Cerebellar cortex (tissue), 1 donor: ENCODE measurements at regions not wholly inside any gene's neighbourhood (a gene's known extent, or its start where the extent isn't known, plus 50 kb on each side); places are given as distances from the start of the nearest gene placed in this dataset.

Experiments used
- DNase-seq: peaks from one replicate; pipeline ENCODE4 v3.0.0-alpha.2; 2015; ENCODE audit warnings: low spot score

DNA sequence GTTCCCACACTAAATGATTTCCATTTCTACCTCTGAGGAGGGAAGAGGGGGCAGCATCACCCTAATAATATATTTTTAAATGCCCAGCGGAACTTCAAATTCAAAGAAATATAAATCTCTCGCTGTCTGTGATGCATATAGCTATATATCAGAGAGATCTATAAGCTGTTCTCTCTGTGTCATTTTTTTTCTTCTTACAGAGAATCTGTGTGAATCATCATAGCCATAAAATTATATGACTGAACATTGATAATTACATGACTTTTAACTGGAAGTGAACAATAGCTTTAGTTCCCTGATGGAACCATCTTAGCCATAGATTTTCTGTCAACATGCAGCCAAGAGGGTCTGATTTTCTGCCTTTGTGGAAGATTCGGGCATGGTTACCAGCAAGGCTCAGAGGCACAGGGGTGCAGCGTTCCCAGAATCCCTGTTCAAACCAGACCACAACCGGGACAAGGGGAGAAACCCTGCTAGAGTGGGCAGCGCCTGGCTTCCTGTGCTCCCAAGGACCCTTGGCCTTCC, 93.7 kb upstream of the OSMR start:
- DNase-seq = no peak

GRCh38 chr5:38752622-38753021, 93.2 kb upstream of the OSMR start:
- DNase-seq = no peak

GRCh38 chr5:38753141-38753540, 92.7 kb upstream of the OSMR start:
- DNase-seq = no peak

DNA sequence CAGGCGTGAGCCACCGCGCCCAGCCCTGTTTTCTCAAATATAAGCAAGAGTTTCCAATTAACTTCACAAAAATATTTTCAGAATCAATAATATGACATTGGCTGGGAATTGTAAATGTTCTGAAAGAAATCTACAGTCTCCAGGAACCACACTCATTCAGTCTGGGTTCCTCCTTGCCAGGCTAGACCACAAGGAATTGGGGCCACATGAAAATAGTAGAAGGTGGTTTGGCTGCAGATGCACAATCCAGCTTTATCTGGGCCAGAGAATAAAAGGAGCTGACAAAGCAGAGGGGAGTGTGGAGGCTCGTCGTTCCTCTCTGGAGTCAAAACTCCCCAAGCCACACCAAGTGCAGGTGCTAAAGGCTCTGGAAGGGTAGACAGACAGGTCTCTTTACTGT, 92.0 kb upstream of the OSMR start:
- no peak for DNase-seq

DNA sequence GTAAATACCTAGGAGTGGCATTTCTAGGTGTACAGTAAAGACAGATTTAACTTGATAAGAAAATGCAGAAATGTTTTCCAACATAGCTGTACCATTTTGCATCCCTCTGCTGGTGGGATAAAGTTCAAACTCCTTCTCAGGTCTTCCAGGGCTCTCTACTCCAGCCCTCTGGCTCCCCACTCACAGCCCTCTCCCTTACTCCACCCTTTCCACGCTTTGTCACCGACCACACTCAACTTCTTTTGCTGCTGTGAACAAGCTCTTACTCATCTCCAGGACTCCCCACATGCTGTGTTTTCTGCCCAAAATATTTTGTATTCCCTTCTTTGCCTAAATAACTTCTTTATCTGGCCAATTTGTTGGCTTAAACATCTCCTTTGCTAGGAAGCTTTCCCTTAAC, 90.6 kb upstream of the OSMR start:
- no peak for DNase-seq

- no peak for DNase-seq
These were observed 89.7 kb upstream of the OSMR start for GRCh38 chr5:38756068-38756467.

- DNase-seq = no peak
These were observed 88.2 kb upstream of the OSMR start for GRCh38 chr5:38757451-38758245.

DNA sequence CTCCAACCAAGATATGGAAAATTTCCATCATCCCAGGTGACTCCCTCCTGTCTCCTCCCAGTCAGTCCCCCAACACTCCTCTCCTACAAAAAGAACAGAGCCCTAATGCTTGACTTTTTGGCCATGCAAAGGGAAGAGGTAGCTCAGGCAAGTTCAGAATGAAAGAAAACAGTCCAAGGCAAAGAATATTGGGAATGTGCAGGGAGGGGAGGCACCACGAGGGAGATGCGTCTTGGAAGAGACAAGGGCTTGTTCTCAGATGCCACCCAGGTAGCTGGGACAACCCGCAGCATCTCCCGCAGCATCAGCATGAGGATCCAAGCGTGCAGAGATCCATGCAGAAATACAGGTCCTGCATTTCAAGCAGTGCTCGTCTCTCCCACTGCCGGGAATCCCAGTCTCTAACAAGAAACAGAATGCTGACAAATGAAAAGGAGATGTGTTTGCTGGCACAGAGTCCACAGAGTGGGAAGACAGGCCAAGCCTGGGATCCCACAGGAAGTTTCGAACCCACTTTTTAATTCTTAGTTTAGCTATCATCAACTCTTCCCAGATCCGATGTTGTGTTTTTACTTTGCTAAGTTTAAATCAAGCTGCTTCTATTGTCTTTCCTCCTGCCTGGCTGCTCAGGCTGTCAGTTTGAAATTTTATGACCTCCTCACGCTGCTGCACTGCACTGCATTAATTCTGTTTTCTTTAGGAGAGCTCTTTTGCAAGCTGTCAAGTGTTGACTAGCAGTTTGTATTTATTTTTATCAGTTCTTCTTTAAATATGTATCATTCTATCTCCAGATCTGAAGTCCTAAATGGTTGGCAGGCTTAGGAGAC, 86.8 kb upstream of the OSMR start:
- DNase-seq = no peak

DNA sequence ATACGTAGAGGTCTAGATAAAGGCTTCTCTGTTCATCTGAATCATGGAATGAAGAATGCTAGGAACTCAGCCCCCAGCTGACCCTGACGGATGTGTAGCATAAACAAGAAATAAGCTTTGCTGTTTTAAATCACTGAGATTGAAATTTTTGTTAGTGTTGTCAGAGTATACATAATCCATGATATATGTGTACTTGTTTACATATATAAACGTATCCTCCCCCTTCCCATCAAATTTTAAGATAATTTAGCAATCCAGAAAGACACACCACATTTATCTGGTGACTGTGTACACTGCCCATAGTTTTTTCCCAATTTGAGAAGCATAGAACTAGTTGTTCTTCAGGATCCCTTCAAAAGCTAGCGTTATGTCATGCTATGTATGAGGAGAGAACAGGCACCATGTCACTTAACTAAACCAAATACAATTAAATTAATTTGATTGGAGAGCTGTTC, 80.8 kb upstream of the OSMR start:
- no peak for DNase-seq

GRCh38 chr5:38765399-38765861, 80.4 kb upstream of the OSMR start:
- DNase-seq = no peak

DNA sequence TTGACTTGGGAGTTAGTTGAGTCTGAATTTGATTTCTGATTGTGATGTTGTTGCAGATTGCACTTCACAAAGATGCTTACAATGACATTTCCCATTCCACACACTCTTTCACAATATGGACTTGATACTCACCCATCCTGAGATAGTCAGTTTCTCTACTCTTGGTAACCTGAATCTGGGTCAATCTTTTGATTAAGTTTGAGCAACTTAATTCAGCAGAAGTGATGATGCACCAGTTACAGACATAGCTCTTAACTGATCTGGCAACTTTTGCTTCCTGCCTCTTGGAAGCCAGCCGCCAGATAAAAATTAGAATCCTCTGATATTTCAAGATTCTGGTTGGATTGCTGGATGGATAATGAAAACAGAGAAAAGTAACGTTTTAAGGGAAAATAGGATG, 79.7 kb upstream of the OSMR start:
- DNase-seq = no peak

DNA sequence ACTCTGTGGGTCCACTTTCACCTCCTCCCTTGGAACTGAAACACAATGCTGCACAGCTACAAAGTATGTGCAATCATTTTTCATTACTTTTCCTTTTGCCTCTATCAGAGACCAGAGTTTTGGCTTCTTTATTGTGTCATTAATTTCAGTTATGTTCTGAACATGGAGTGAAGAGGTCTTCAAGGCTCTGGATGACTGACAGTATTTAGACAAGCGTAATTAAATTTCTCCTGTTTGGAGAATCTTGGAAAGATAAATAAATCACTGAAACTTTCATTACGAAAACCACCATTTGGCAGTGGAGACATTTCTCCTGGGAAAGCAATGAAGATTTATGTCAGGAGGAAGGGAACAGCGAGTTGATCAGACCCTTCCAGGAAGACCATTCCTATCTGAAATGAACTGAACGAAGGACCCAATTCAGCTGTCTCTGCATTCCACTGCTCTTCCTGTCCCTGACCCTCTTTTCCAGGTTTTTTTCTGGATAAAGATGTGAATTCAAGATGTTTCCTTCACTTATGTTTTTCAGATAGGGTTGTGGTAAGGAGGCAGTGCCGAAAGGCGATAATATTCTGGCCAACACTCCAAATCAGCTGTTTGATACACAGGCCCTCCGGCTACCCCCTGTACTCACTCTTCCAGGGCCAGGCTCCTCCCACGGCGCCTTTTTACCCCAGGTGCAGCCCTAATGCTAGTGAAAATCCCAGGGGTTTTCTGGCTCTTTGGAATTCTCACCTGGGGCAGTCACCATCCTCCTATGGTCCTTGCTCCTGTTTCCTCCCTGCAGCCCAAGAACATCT, 77.2 kb upstream of the OSMR start:
- no peak for DNase-seq

- no peak for DNase-seq
These were observed 73.3 kb upstream of the OSMR start for GRCh38 chr5:38772471-38772870.

DNA sequence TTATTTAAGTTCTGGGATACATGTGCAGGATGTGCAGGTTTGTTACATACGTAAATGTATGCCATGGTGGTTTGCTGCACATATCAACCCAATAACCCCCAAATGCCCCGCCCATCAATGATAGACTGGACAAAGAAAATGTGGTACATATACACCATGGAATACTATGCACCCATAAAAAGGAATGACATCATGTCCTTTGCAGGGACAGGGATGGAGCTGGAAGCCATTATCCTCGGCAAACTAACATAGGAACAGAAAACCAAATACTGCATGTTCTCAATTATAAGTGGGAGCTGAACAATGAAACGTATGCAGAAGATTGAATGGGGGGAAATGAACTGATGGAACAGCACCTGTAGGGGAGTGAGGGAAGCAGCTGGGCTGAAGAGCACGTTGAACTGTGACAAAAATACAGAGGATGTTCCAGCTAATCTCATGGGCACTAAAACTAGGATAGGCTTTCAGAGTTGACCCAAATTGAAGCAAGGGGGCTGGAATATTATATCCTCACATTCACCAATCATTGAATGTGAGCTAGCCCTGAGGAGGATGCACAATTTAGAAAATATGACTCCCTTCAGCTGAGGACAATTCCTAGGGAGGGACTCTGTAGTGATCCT, 70.5 kb upstream of the OSMR start:
- DNase-seq = no peak

DNA sequence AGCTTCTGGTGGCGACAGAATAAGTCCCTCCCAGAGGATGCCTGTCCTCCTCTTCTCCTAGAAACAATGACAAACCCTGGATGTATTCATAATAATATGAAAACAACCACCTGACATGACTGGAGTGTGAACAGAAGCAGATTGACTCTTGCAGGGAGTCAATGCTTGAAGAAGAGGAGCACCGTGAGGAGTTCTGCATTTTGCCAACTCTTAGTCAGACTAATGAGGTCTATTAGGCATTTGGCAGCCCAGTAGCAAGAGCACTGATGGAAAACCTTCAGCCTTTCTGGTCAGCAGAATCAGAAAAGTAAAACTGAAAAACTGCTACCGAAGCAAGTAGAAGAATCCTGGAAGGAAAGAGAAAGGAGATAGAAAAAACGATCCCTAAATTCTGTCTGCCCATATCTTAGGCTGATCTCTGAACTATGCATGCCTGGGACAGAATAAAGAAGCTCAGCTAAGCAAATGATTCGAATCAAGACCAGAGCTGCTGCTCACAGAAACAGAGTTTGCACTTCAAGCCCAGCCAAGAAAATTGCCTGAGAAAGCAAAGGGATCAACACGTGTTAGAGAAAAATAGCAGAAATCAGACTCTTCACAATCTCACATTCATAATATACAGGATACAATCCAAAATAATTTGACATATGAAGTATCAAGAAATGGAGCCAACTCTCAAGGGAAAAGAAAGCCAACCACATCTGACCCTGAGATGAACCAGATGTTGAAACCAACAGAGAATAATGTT, 69.5 kb upstream of the OSMR start:
- DNase-seq = no peak

GRCh38 chr5:38777111-38777510, 68.7 kb upstream of the OSMR start:
- no peak for DNase-seq

DNA sequence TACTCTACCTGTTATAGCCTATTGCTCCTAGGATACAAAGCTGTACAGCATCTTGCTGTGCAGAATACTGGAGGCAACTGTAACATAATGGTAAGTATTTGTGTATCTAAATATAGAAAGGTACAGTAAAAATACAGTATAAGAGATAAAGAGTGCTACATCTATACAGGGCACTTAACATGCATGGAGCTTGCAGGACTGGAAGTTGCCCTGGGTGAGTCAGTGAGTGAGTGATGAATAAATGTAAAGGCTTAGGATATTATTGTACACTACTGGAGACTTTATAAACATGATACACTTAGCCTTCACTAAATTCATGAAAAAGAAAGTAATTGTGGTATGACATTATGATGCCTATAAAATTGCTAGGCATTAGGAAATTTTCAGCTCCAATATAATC, 65.5 kb upstream of the OSMR start:
- DNase-seq = no peak

- DNase-seq = peak; percentile 35
These were observed 64.9 kb upstream of the OSMR start for GRCh38 chr5:38780945-38781344.

DNA sequence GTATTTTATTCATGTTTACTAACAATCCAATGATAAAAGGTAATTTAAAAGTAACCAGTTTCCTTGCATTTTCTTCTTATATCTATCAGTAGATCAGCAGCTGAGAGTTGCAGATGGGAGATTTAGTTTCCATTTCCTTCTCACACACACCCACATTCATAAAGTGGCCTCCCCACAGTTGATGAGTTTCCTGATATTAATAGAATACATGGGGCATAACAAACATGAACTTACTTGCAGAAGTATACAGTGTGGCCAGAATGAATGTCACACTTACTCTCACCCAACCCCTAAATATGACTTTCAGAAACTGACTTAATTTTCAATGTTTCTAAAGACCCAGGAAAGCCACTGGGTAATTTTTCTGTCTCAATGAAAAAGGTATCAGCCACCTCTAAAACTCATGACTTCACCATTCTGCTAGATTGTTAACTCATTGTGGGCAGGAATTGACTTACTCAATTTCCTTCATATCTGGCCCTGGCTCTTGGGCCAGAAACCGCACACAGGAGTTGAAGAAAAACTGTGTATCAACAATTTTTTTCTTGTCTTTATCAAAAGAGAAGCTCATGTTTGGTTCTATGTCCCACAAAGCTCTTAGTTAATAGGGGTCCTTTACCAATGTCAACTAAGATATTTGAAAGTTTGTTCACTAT, 63.5 kb upstream of the OSMR start:
- no peak for DNase-seq

DNA sequence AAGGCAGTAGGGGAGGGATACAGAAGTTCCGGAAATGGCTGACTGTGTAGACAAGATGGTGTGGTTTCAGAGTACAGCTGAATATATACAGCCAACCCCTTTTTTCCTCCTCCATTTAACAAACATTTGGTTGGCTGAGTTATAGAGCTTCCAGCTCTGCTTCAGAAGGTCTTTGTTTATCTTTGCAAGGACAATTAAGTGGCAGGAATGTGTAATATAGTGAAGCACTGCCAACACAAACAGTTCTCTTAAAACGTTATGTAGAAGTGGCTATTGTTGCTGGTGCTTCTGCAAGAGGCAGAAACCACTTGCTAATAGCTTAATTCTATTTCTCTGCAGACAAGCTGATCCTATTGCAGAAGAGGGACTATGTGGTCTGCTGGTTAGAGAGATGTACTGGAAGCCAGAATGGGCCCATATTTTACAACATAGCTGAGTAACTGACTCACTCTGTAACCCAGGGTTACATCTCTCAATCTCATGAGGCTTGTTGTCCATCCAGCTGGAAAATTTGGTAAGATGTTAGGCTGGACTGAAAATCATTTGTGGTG, 62.7 kb upstream of the OSMR start:
- no peak for DNase-seq
